ENCODE measurements at regions not wholly inside any gene's neighbourhood (a gene's known extent, or its start where the extent isn't known, plus 50 kb on each side); places are given as distances from the start of the nearest gene placed in this dataset.

DNA sequence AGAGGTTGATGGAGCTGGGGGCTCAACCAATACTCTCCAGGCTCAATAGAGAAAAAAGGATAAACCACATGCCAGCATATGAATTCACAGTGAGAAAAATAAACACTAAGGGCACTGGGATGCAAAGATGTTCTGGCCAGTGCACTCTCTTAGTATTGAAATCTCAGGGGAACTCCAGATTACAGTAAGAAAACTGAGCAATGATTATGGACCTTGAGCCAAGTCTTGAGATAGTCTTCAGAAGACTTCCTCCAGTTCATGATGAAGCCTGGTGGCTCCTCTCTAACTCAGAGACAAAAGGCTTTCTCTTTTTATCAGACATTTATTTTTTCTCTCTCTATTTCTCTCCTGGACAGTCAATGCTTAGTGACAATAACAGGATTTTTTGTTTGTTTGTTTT, 139.8 kb upstream of the SPEF2 start:
- no peak for FAIRE-seq
- no TSS peak for BruUV-seq (replicated peaks)
- Histone ChIP-seq H3K36me3 (ENCODE audit: control insufficient read depth, insufficient read depth, low read length) (no peaks in the 10 kb centered on the region), H4K20me1 (replicated peaks; ENCODE audit: control insufficient read depth, insufficient read depth, low read length) (no peaks in the 10 kb centered on the region), H3K9me3 (replicated peaks; ENCODE audit: control insufficient read depth, insufficient read depth, low read depth, low read length) (no peaks in the 10 kb centered on the region), H3K4me3 (no peak overlapping the region), H3K9ac (ENCODE audit: insufficient read depth in 1 of 2, low read depth in 2 of 2, low read length in 2 of 2) (no peak overlapping the region), H2AFZ (ENCODE audit: low read depth, low read length) (no peak overlapping the region), H3K27me3 (ENCODE audit: control insufficient read depth in 2 of 2, insufficient read depth in 2 of 2, low read length in 2 of 2) (no peaks in the 10 kb centered on the region), H3K4me1 (replicated peaks in 1 of 2; ENCODE audit: control insufficient read depth in 2 of 2, insufficient read depth in 2 of 2, low read length in 2 of 2) (no peaks in the 10 kb centered on the region), H3K79me2 (ENCODE audit: control insufficient read depth, insufficient read depth, low read length) (no peaks in the 10 kb centered on the region), H3K9me1 (ENCODE audit: control insufficient read depth, insufficient read depth, low read length) (no peaks in the 10 kb centered on the region), H3K27ac (ENCODE audit: extremely low read depth, low read depth, low read length) (no peak overlapping the region), H3K4me2 (ENCODE audit: insufficient read depth, low read length) (no peak overlapping the region)
- DNase-seq (ENCODE audit: extremely low read depth in 1 of 4, low spot score in 3 of 4): no peak
- ATAC-seq: no peak
- intact Hi-C loops (cut with micrococcal nuclease) (no loop called here), in situ Hi-C loops (cut with MboI) (no loop called here)
- ChIA-PET CTCF (ENCODE audit: low intra/inter-chr PET ratio) (no interaction called here), POLR2A (no interaction called here)
- TF ChIP-seq KAT8 (IDR thresholded peaks at IDR 0.05; ENCODE audit: low read depth) (no peak), ZNF431 (CRISPR knock-in tag; IDR thresholded peaks at IDR 0.05) (no peak), SETDB1 (IDR thresholded peaks at IDR 0.05; ENCODE audit: low read length) (no peak), RBM17 (IDR thresholded peaks at IDR 0.05; ENCODE audit: borderline replicate concordance, low read depth, low read length) (no peak), SOX6 (IDR thresholded peaks at IDR 0.05) (no peak), SAFB2 (IDR thresholded peaks at IDR 0.05; ENCODE audit: borderline replicate concordance, low read depth, low read length, severe bottlenecking) (no peak), NONO (IDR thresholded peaks at IDR 0.05; ENCODE audit: low read depth in 2 of 2, low read length in 1 of 2) (no peak), ZNF57 (CRISPR knock-in tag; IDR thresholded peaks at IDR 0.05) (no peak), RFX5 (IDR thresholded peaks at IDR 0.05; ENCODE audit: low read depth, low read length) (no peak)
- TF ChIP-seq, protein P1, sequence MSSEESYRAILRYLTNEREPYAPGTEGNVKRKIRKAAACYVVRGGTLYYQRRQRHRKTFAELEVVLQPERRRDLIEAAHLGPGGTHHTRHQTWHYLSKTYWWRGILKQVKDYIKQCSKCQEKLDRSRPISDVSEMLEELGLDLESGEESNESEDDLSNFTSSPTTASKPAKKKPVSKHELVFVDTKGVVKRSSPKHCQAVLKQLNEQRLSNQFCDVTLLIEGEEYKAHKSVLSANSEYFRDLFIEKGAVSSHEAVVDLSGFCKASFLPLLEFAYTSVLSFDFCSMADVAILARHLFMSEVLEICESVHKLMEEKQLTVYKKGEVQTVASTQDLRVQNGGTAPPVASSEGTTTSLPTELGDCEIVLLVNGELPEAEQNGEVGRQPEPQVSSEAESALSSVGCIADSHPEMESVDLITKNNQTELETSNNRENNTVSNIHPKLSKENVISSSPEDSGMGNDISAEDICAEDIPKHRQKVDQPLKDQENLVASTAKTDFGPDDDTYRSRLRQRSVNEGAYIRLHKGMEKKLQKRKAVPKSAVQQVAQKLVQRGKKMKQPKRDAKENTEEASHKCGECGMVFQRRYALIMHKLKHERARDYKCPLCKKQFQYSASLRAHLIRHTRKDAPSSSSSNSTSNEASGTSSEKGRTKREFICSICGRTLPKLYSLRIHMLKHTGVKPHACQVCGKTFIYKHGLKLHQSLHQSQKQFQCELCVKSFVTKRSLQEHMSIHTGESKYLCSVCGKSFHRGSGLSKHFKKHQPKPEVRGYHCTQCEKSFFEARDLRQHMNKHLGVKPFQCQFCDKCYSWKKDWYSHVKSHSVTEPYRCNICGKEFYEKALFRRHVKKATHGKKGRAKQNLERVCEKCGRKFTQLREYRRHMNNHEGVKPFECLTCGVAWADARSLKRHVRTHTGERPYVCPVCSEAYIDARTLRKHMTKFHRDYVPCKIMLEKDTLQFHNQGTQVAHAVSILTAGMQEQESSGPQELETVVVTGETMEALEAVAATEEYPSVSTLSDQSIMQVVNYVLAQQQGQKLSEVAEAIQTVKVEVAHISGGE (CRISPR knock-in tag; IDR thresholded peaks at IDR 0.05): no peak
- TF ChIP-seq, protein P2, sequence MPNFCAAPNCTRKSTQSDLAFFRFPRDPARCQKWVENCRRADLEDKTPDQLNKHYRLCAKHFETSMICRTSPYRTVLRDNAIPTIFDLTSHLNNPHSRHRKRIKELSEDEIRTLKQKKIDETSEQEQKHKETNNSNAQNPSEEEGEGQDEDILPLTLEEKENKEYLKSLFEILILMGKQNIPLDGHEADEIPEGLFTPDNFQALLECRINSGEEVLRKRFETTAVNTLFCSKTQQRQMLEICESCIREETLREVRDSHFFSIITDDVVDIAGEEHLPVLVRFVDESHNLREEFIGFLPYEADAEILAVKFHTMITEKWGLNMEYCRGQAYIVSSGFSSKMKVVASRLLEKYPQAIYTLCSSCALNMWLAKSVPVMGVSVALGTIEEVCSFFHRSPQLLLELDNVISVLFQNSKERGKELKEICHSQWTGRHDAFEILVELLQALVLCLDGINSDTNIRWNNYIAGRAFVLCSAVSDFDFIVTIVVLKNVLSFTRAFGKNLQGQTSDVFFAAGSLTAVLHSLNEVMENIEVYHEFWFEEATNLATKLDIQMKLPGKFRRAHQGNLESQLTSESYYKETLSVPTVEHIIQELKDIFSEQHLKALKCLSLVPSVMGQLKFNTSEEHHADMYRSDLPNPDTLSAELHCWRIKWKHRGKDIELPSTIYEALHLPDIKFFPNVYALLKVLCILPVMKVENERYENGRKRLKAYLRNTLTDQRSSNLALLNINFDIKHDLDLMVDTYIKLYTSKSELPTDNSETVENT (CRISPR knock-in tag; IDR thresholded peaks at IDR 0.05): no peak
- TF ChIP-seq, protein P3, sequence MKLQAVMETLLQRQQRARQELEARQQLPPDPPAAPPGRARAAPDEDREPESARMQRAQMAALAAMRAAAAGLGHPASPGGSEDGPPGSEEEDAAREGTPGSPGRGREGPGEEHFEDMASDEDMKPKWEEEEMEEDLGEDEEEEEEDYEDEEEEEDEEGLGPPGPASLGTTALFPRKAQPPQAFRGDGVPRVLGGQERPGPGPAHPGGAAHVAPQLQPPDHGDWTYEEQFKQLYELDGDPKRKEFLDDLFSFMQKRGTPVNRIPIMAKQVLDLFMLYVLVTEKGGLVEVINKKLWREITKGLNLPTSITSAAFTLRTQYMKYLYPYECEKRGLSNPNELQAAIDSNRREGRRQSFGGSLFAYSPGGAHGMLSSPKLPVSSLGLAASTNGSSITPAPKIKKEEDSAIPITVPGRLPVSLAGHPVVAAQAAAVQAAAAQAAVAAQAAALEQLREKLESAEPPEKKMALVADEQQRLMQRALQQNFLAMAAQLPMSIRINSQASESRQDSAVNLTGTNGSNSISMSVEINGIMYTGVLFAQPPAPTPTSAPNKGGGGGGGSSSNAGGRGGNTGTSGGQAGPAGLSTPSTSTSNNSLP (IDR thresholded peaks at IDR 0.05; ENCODE audit: borderline replicate concordance, low read depth, low read length): no peak
- TF ChIP-seq, protein P4, sequence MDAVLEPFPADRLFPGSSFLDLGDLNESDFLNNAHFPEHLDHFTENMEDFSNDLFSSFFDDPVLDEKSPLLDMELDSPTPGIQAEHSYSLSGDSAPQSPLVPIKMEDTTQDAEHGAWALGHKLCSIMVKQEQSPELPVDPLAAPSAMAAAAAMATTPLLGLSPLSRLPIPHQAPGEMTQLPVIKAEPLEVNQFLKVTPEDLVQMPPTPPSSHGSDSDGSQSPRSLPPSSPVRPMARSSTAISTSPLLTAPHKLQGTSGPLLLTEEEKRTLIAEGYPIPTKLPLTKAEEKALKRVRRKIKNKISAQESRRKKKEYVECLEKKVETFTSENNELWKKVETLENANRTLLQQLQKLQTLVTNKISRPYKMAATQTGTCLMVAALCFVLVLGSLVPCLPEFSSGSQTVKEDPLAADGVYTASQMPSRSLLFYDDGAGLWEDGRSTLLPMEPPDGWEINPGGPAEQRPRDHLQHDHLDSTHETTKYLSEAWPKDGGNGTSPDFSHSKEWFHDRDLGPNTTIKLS (IDR thresholded peaks at IDR 0.05; ENCODE audit: borderline replicate concordance, low read depth): no peak
